ENCODE measurements at regions not wholly inside any gene's neighbourhood (a gene's known extent, or its start where the extent isn't known, plus 50 kb on each side); places are given as distances from the start of the nearest gene placed in this dataset.

DNA sequence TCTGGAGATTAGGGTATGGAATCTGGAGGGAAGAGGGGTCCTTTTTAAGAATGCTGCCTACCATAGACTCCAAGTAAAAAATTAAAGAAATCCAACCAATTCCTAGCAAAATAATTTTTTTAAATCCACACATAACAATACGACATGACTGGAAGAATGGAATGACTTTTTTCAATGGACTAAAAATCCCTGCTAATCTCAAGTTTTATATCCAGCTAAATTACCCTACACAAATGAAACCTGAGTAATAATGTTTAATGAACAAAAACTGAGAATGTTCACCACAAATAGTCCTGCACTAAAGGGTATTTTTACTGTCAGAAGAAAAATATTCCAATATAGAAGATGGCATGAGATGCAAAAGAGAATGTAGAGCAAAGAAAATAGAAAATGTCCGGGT, 220.3 kb upstream of the AGTR1 start:
- 94 to 95% methylated on average over 2 of the region's 2 CpGs for WGBS, 2 donors
- no peak overlapping the region for H3K27ac ChIP-seq
- H3K27me3 ChIP-seq: no peaks in the 10 kb centered on the region
- no peaks in the 10 kb centered on the region for H3K36me3 ChIP-seq
- H3K4me1 ChIP-seq: no peaks in the 10 kb centered on the region
- TF ChIP-seq EP300 (IDR thresholded peaks at IDR 0.05) (no peak), POLR2A (IDR thresholded peaks at IDR 0.05) (no peak)
- TF ChIP-seq, protein P1, sequence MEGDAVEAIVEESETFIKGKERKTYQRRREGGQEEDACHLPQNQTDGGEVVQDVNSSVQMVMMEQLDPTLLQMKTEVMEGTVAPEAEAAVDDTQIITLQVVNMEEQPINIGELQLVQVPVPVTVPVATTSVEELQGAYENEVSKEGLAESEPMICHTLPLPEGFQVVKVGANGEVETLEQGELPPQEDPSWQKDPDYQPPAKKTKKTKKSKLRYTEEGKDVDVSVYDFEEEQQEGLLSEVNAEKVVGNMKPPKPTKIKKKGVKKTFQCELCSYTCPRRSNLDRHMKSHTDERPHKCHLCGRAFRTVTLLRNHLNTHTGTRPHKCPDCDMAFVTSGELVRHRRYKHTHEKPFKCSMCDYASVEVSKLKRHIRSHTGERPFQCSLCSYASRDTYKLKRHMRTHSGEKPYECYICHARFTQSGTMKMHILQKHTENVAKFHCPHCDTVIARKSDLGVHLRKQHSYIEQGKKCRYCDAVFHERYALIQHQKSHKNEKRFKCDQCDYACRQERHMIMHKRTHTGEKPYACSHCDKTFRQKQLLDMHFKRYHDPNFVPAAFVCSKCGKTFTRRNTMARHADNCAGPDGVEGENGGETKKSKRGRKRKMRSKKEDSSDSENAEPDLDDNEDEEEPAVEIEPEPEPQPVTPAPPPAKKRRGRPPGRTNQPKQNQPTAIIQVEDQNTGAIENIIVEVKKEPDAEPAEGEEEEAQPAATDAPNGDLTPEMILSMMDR (IDR thresholded peaks at IDR 0.05): no peak
- H3K4me3 ChIP-seq: no peak overlapping the region
- H3K9me3 ChIP-seq: peaks cover 0 to 15% (median 0%) of the 10 kb centered on the region in 4 donors
- DNase-seq (ENCODE audit: low spot score in 2 of 2): no peak

DNA sequence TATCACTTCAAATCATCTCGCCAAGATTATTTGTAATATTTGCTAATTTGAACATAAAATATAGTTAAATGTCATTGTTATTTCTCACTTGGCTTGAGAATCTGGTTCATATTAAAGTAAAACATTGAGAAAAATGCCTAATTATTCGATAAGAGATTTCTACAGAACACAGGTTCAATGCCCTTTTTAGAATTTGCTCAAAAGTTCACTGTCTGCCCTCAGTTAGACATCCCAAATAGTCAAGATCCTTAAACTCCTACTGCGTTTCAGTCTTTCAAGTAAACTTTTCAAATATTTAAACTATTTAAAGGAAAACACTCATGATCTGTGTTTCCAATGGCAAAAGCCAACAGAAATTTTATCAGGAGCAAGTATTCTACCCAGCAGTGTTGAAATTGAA, 204.1 kb upstream of the AGTR1 start:
- TF ChIP-seq EP300 (IDR thresholded peaks at IDR 0.05): no peak
- TF ChIP-seq, protein P1 (IDR thresholded peaks at IDR 0.05): no peak
- TF ChIP-seq POLR2A (IDR thresholded peaks at IDR 0.05): no peak
- H3K9me3 ChIP-seq: no peaks in the 10 kb centered on the region
- DNase-seq (ENCODE audit: low spot score in 2 of 2): no peak
- H3K27ac ChIP-seq: no peak overlapping the region
- 50 to 51% methylated on average over 3 of the region's 3 CpGs for WGBS, 2 donors
- H3K4me3 ChIP-seq: no peak overlapping the region
- H3K4me1 ChIP-seq: no peaks in the 10 kb centered on the region
- H3K27me3 ChIP-seq: no peaks in the 10 kb centered on the region
- no peaks in the 10 kb centered on the region for H3K36me3 ChIP-seq

DNA sequence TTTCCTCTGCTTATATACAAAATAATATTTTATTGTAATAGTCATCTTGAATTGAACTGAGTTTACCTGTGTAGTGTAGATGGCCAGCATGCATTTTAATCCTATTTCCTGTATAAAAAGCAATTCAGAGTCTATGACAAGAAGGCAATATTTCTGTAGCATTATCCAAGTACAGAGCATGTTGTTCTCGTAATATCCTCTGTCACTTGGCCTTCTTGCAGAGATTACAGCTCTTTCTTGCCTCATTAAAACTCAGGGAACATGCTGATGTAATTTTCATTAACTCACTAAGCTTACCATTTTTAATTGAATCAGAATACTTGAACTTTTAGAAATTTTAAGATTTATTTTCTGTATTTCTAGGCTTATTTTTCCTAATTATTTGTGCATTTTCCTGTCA, 203.3 kb upstream of the AGTR1 start:
- Histone ChIP-seq H3K4me1 (no peaks in the 10 kb centered on the region), H3K4me3 (no peak overlapping the region), H3K27ac (no peak overlapping the region), H3K9me3 (no peaks in the 10 kb centered on the region), H3K36me3 (no peaks in the 10 kb centered on the region), H3K27me3 (no peaks in the 10 kb centered on the region)
- no peak for DNase-seq (ENCODE audit: low spot score in 2 of 2)
- WGBS, 2 donors: 90 to 91% methylated on average over 1 of the region's 1 CpG
- no peak for TF ChIP-seq EP300 (IDR thresholded peaks at IDR 0.05)
- TF ChIP-seq POLR2A (IDR thresholded peaks at IDR 0.05): no peak
- TF ChIP-seq, protein P1 (IDR thresholded peaks at IDR 0.05): no peak

DNA sequence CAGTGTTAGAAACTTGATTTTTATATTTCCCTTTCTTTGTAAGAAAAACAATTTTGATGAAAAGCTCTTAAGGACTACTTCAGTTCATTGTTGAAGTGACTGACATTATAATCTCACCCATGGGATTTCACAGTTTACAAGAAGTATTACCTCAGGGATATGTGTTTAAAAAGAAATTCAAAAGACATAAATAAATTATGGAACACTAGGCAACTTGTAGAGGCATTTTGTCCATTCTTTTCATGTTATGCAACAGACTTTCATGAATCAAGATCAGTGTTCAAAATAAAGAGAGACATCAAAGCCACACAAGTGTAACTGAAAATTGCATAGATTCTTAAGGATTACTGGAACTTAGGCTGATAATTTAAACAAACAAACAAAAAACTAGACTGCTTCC, 196.8 kb upstream of the AGTR1 start:
- Histone ChIP-seq H3K27ac (no peak overlapping the region), H3K4me3 (no peak overlapping the region), H3K36me3 (no peaks in the 10 kb centered on the region), H3K9me3 (no peaks in the 10 kb centered on the region), H3K27me3 (no peaks in the 10 kb centered on the region), H3K4me1 (peaks cover 0 to 16% (median 0%) of the 10 kb centered on the region in 4 donors)
- TF ChIP-seq, protein P1 (IDR thresholded peaks at IDR 0.05): no peak
- TF ChIP-seq POLR2A (IDR thresholded peaks at IDR 0.05): no peak
- TF ChIP-seq EP300 (IDR thresholded peaks at IDR 0.05): no peak
- no peak for DNase-seq (ENCODE audit: low spot score in 2 of 2)

DNA sequence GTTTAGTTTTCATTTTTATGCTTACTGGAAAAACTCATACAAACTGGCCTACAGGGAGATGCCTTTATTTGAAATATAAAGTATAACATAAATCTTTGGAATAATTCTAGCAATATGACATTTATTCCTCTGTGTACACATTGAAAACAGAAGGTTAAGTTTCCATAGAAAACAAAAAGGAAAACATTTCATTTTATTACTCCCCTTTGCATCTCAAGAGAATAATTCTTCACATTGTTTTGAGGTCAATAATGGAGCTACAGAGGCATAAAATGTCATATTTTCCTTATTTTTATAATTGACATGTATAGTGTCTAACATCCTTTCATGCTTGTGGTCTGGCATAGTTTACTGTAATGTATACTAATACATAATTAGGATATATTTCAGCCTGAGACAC, 187.6 kb upstream of the AGTR1 start:
- no peak overlapping the region for H3K4me3 ChIP-seq
- H3K27me3 ChIP-seq: no peaks in the 10 kb centered on the region
- TF ChIP-seq, protein P1 (IDR thresholded peaks at IDR 0.05): no peak
- TF ChIP-seq EP300 (IDR thresholded peaks at IDR 0.05) (no peak), POLR2A (IDR thresholded peaks at IDR 0.05) (no peak)
- H3K4me1 ChIP-seq: no peaks in the 10 kb centered on the region
- DNase-seq (ENCODE audit: low spot score in 2 of 2): no peak
- no peaks in the 10 kb centered on the region for H3K36me3 ChIP-seq
- H3K27ac ChIP-seq: no peak overlapping the region
- H3K9me3 ChIP-seq: no peaks in the 10 kb centered on the region
